GM12875 (cell line): ENCODE measurements at regions not wholly inside any gene's neighbourhood (a gene's known extent, or its start where the extent isn't known, plus 50 kb on each side); places are given as distances from the start of the nearest gene placed in this dataset.

Source experiments
- H3K4me3 ChIP-seq: one replicate; pipeline ENCODE4 v1.5.1; 2011; ENCODE audit warnings: low read depth, low read length, control low read depth
- TF ChIP-seq, protein P1 (sequence below): IDR thresholded peaks from 2 replicates; pipeline ENCODE4 v1.5.1; 2011; ENCODE audit warnings: low read depth, mild to moderate bottlenecking, control low read depth, inconsistent platforms, low read length, moderate library complexity, borderline replicate concordance; ENCODE audit not compliant: insufficient read depth

DNA sequence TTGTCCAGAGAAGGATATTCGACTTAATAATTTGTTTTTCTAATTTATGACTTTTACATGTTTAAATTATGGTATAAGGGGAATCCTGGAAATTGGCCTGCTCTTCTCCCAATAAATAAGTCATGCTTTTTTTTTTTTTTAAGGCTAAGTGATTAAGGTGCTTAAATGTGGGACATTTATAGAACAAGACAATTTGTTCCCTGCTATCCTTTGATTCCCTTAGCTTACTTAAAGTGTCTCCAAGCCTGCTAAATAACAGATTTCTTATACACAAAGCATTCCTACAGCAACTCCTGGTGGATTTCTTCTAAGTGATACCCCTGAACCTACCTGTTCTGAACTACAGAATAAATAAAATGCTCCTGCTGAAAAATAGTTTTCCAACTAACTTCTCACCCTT, 233.0 kb upstream of the UGT8 start:
- no peak overlapping the region for H3K4me3 ChIP-seq
- TF ChIP-seq, protein P1, sequence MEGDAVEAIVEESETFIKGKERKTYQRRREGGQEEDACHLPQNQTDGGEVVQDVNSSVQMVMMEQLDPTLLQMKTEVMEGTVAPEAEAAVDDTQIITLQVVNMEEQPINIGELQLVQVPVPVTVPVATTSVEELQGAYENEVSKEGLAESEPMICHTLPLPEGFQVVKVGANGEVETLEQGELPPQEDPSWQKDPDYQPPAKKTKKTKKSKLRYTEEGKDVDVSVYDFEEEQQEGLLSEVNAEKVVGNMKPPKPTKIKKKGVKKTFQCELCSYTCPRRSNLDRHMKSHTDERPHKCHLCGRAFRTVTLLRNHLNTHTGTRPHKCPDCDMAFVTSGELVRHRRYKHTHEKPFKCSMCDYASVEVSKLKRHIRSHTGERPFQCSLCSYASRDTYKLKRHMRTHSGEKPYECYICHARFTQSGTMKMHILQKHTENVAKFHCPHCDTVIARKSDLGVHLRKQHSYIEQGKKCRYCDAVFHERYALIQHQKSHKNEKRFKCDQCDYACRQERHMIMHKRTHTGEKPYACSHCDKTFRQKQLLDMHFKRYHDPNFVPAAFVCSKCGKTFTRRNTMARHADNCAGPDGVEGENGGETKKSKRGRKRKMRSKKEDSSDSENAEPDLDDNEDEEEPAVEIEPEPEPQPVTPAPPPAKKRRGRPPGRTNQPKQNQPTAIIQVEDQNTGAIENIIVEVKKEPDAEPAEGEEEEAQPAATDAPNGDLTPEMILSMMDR = no peak

DNA sequence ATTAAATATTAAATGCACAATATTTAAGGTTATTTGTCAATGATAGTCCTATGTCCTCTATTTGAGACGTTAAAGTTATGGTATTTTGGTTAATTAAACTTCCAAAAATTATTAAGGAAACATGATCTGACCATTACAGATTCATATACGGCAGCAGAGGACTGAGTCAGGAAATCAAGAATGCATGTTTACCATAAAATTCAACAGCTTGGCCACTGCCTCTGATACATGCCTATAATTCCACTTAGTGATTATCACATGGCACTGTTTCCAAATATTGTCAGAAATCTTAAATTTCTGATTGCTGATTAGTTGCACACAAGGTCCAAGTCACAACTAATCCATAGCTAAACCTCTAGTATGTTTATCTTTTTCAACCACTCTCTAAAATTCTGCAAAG, 232.2 kb upstream of the UGT8 start:
- TF ChIP-seq, protein P1 = no peak
- no peak overlapping the region for H3K4me3 ChIP-seq

DNA sequence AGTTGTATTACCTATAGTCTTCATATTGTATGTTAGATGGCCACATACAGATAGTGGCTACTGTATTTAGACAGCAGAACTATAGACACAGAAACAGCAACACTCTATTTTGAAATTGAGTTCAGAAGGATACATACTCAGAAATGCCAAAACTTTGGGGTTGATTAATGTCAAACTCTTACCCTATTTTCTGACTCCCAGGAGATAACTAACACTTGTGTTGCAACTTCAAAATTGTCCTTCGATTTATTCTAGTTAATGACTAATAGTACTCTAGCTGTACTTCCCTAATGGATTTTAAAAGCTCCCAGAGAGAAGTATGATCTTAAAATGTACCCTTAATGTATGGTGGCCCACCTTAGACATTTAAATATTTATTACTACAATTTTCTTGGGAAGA, 229.9 kb upstream of the UGT8 start:
- H3K4me3 ChIP-seq = no peak overlapping the region
- TF ChIP-seq, protein P1 = no peak

DNA sequence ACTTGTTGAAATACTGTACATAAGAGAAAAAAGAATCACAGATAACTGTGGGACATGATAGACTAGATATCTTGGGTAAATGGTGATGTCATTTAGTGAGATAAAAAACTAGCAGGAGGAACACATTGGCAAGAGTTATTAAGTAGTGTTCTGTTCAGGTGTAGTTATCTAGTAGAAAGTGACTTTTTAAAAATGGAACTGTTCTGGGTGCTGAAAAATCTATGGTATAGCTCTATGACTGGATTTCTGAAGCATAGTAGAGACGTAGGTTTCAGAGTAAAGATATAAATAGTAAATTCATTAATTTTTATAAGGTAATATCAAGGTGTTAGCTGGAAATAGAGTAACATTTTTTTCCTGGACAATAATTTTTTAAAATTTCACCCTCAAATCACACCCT, 225.1 kb upstream of the UGT8 start:
- TF ChIP-seq, protein P1 = no peak

DNA sequence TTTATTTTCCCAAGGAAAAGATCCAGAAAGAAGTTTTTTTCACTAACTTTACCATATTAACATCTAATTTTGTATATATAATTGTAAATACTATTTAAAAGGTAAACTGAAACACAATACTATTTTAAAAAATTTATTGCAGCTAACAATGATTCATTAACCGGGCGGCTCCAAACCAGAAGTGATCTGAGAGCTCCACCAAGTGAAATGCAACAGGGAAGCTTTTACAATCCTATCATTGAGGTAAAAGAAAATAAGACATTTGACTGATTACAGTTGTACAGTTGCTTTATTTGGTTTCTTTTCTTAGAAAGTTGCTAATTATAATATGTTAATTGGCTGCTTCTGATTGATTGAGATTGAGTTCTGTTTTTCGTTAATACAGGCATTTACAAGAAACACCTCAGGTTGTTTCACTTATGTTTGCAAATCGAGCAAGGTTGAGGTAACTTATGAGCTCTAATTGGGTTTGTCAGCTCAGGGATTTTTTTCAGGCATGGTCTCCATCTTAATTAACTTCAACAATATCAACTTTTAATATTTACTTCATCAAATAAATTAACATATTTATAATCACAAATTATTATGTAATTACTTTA, 220.2 kb upstream of the UGT8 start:
- no peak overlapping the region for H3K4me3 ChIP-seq
- TF ChIP-seq, protein P1 = no peak

More for the DNA sequence above, 225.1 kb upstream of the UGT8 start:
- H3K4me3 ChIP-seq = no peak overlapping the region

DNA sequence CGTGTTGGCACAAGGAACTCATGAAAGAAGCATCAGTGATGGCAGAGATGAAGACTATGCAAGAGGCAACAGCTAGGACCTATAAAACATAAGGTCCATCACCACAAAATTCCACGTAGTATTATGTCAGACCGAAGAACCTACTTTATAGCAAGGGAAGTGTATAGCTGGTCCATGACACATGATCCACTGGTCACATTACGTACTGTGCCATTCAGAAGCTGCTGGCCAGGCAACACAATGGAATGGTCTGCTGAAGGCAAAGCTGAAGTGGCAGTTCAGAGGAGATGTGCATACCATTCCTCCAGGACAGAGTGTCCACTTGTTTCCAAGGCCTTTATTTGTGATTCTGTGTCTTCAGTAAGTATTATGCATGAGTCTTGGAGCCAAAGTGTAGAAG, 215.5 kb upstream of the UGT8 start:
- H3K4me3 ChIP-seq = no peak overlapping the region
- TF ChIP-seq, protein P1 = no peak

DNA sequence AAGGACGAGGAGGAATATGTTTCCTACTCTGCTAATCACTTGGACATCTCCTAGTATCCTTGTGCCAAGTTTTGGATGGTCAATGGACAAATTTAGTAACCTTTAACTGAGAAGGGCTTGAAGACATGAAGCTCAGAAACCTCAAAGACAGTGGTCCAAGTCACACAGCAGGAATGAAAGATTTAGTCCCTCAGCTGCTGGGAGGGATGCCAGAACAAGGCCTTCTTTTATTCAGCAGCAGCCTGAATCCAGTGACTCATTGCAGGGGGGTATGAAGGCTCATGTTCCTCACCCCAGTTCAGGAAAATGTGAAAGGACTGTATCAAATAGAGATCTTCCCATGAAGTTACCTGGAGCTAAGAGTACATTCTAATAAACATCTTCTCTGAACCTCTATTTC, 214.9 kb upstream of the UGT8 start:
- TF ChIP-seq, protein P1 = no peak
- no peak overlapping the region for H3K4me3 ChIP-seq
